DOHH2 (cell line): ENCODE measurements at regions not wholly inside any gene's neighbourhood (a gene's known extent, or its start where the extent isn't known, plus 50 kb on each side); places are given as distances from the start of the nearest gene placed in this dataset.

Experiments used
- CTCF ChIP-seq: fragments of 200-600 bp; sonication (generic); IDR thresholded peaks from one replicate; pipeline ENCODE4 v1.5.1; 2014; ENCODE audit warnings: antibody characterized with exemption, mild to moderate bottlenecking, low read depth, low read length; ENCODE audit not compliant: poor library complexity, severe bottlenecking
- EZH2phosphoT487 ChIP-seq: fragments of 200-600 bp; sonication (generic); IDR thresholded peaks from 2 replicates; pipeline ENCODE4 v1.6.1; 2017; ENCODE audit warnings: borderline replicate concordance, mild to moderate bottlenecking, antibody characterized with exemption, low read length, moderate library complexity, mixed read lengths

GRCh38 chr3:105140899-105141367, 225.8 kb upstream of the ALCAM start:
- TF ChIP-seq CTCF (no peak), EZH2phosphoT487 (no peak)
